Activated T-cell treated with anti-CD3 and anti-CD28 coated beads, Interleukin-2, amount 50 U/mL, for 4 hours (primary cell): ENCODE measurements at regions not wholly inside any gene's neighbourhood (a gene's known extent, or its start where the extent isn't known, plus 50 kb on each side); places are given as distances from the start of the nearest gene placed in this dataset.

Experiments used
- ATAC-seq, 2 donors: fragments of 200-7000 bp; cut with Tn5 transposase; one replicate each; pipeline ENCODE4 v1.10.0; 2021
- DNase-seq: peaks from one replicate; pipeline ENCODE4 v3.0.0-alpha.2; 2020
- H3K27me3 Mint-ChIP-seq: one replicate; pipeline ENCODE4 v1.8.0; 2021; ENCODE audit warnings: low read depth, mixed read lengths
- H3K36me3 Mint-ChIP-seq: one replicate; pipeline ENCODE4 v1.8.0; 2022; ENCODE audit warnings: mixed read lengths; ENCODE audit not compliant: insufficient read depth
- H3K4me1 Mint-ChIP-seq: one replicate; pipeline ENCODE4 v1.8.0; 2021; ENCODE audit warnings: low read depth, mixed read lengths
- H3K4me3 Mint-ChIP-seq: one replicate; pipeline ENCODE4 v1.8.0; 2021; ENCODE audit warnings: mild to moderate bottlenecking, moderate library complexity, mixed read lengths
- H3K9me3 Mint-ChIP-seq: one replicate; pipeline ENCODE4 v1.8.0; 2021; ENCODE audit warnings: mixed read lengths

GRCh38 chr13:89748716-89749115 lies 1598.8 kb upstream of the MIR17HG start:
- Mint-ChIP-seq H3K9me3 (peaks cover 6% of the 10 kb centered on the region), H3K36me3 (no peaks in the 10 kb centered on the region), H3K27me3 (no peaks in the 10 kb centered on the region), H3K4me1 (no peaks in the 10 kb centered on the region), H3K4me3 (no peak overlapping the region)
- DNase-seq (no peak), ATAC-seq (no peak)

- H3K36me3 Mint-ChIP-seq = no peaks in the 10 kb centered on the region
- ATAC-seq = no peak
- H3K4me1 Mint-ChIP-seq = no peaks in the 10 kb centered on the region
These were observed 1597.6 kb upstream of the MIR17HG start for GRCh38 chr13:89749888-89750287.

GRCh38 chr13:89750371-89750770 lies 1597.1 kb upstream of the MIR17HG start:
- no peaks in the 10 kb centered on the region for H3K4me1 Mint-ChIP-seq
- no peaks in the 10 kb centered on the region for H3K36me3 Mint-ChIP-seq
- H3K4me3 Mint-ChIP-seq = no peak overlapping the region
- ATAC-seq (no peak), DNase-seq (no peak)
- peaks cover 4% of the 10 kb centered on the region for H3K9me3 Mint-ChIP-seq
- H3K27me3 Mint-ChIP-seq = no peaks in the 10 kb centered on the region

More at GRCh38 chr13:89749888-89750287, 1597.6 kb upstream of the MIR17HG start:
- DNase-seq = no peak
- no peak overlapping the region for H3K4me3 Mint-ChIP-seq
- H3K27me3 Mint-ChIP-seq = no peaks in the 10 kb centered on the region
- peaks cover 4% of the 10 kb centered on the region for H3K9me3 Mint-ChIP-seq

- Mint-ChIP-seq H3K4me1 (no peaks in the 10 kb centered on the region), H3K4me3 (no peak overlapping the region), H3K36me3 (no peaks in the 10 kb centered on the region), H3K9me3 (peaks cover 11% of the 10 kb centered on the region), H3K27me3 (no peaks in the 10 kb centered on the region)
- no peak for ATAC-seq
- no peak for DNase-seq
These were observed 1596.0 kb upstream of the MIR17HG start for GRCh38 chr13:89751432-89751930.

- H3K27me3 Mint-ChIP-seq = no peaks in the 10 kb centered on the region
- H3K4me3 Mint-ChIP-seq = no peak overlapping the region
- no peaks in the 10 kb centered on the region for H3K36me3 Mint-ChIP-seq
- H3K4me1 Mint-ChIP-seq = no peaks in the 10 kb centered on the region
- peaks cover 14% of the 10 kb centered on the region for H3K9me3 Mint-ChIP-seq
- ATAC-seq = no peak
- no peak for DNase-seq
These were observed 1595.1 kb upstream of the MIR17HG start for GRCh38 chr13:89752394-89752793.

DNA sequence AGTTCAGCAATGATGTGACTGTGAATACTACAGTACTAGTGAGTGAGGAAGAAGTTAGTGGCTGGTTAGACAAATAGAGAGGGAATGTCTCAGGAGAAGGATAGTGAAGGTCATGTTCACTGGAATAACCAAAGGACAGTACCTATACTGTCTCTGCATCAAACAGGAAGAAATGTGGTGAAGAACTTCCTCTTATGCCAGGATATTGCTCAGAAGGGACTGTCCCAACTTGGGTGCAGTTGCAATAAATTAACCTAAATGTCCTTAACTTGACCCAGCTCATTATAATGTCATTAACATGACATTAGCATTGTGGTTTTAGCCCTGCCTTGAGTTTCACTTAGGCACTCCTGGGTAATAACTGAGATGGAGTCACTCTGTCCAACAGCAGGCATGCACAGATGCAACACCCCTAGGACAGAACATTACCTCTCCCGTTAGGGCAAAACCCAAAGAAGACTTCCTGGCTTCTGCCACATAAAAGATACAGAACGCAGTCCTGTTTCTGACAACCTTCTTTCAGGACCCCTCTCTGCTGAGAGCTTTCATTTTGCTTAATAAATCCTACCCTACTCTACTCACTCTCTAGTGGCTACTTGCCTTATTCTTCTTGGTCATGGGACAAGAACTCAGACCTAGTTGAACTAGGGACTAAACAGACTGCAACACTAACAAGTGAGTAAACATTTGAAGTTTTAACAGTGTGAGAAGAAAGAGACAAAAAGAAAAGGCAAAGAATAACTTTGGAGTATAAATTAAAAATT lies 1591.6 kb upstream of the MIR17HG start:
- Mint-ChIP-seq H3K4me1 (no peaks in the 10 kb centered on the region), H3K9me3 (peaks cover 15% of the 10 kb centered on the region), H3K36me3 (no peaks in the 10 kb centered on the region), H3K27me3 (no peaks in the 10 kb centered on the region), H3K4me3 (no peak overlapping the region)
- DNase-seq (no peak), ATAC-seq (no peak)

DNA sequence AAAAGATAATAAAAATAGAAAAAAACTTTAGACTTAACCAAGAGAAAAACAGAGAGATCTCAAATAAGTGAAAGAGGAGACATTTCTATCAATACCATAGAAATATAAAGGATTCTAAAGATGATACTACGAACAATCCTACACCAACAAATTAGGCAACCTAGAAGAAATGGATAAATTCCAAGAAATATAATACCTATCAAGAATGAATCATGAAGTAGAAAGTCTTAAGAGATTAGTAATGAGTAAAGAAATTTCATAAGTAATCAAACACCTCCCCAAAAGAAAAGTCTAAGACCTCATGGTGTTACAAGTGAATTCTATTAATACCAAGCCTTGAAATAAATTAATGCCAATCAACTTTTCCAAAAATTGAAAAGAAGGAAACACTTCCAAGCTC lies 1584.5 kb upstream of the MIR17HG start:
- no peak overlapping the region for H3K4me3 Mint-ChIP-seq

GRCh38 chr13:89783221-89783755 lies 1564.2 kb upstream of the MIR17HG start:
- no peak for DNase-seq
- no peak for ATAC-seq
- H3K9me3 Mint-ChIP-seq = peaks cover 6% of the 10 kb centered on the region
- no peaks in the 10 kb centered on the region for H3K36me3 Mint-ChIP-seq
- no peak overlapping the region for H3K4me3 Mint-ChIP-seq
- no peaks in the 10 kb centered on the region for H3K4me1 Mint-ChIP-seq
- H3K27me3 Mint-ChIP-seq = no peaks in the 10 kb centered on the region

More for the DNA sequence above, 1584.5 kb upstream of the MIR17HG start:
- ATAC-seq (no peak), DNase-seq (no peak)
- H3K4me1 Mint-ChIP-seq = no peaks in the 10 kb centered on the region
- H3K36me3 Mint-ChIP-seq = no peaks in the 10 kb centered on the region
- peaks cover 4% of the 10 kb centered on the region for H3K9me3 Mint-ChIP-seq
- no peaks in the 10 kb centered on the region for H3K27me3 Mint-ChIP-seq

DNA sequence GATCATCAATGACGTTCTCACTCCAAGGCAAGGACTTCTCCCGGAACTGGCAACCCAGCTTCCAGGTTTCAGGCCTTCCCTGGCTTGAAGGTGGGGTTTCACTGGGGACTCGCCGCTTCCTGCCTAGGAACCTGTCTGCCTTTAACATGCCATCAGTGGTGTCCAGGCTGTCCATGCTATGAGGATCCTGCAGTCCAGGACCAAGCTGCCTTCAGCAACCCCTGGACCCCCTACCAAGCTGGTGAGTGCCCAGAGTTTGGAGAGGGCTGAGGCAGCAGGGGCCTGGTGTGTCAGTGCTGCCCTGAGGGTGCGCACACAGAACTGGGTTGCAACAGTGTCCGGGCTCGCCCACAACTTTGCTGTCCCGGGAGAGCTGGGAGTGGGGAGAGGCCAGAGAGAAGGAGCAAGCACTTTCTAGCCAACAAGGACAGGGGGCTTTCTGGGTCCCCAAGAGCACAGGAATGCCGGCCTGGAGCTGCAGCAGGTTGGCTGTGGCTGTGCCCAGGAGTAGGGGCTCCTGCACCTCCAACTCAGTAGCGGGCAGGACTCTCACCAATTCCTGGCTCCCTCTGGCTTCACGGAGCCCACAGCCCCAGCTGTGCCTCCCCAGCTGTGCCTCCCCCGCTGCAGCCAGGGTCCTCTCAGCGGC lies 1563.2 kb upstream of the MIR17HG start:
- Mint-ChIP-seq H3K9me3 (peaks cover 6% of the 10 kb centered on the region), H3K27me3 (no peaks in the 10 kb centered on the region), H3K4me1 (no peaks in the 10 kb centered on the region), H3K36me3 (no peaks in the 10 kb centered on the region), H3K4me3 (no peak overlapping the region)
- no peak for ATAC-seq
- no peak for DNase-seq

DNA sequence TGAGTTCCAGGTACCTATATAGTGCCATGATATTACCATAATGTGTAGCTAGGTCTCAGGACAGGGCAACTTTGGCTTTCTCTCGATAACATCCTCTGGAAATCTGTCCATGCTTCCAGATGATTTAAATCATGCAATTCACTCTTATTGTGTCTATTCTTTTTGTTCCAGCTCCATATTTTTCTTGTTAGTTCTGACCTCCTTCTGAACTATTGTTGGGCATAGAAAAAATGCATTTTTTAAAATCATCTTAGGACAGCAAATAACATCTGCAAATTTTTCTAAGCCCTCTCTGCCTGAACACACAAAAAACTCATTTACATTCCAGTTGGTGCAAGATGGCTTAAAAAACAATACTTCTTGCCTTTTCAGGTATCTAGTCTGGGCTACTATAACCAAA lies 1561.0 kb upstream of the MIR17HG start:
- Mint-ChIP-seq H3K27me3 (no peaks in the 10 kb centered on the region), H3K36me3 (no peaks in the 10 kb centered on the region), H3K4me1 (no peaks in the 10 kb centered on the region), H3K4me3 (no peak overlapping the region), H3K9me3 (peaks cover 6% of the 10 kb centered on the region)
- ATAC-seq = no peak
- DNase-seq = no peak

DNA sequence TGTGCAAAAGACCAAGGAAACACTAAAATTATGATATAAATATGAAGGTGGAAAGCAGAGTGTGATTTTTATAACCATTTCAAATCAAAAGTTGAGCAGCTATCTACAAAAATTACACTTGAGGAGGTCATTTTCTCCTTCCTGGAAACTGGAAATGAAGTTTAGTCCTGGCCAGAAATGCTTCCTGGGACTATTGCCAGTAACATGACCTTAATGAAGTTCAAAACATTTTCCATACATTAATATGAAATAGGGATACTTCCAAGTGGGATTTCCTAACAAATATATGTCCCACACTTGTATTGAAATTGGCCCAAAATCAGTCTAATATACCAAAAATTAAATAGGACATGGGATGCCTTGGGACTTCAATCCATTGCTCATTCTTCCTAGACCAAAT lies 1556.8 kb upstream of the MIR17HG start:
- Mint-ChIP-seq H3K4me1 (no peaks in the 10 kb centered on the region), H3K27me3 (no peaks in the 10 kb centered on the region), H3K4me3 (no peak overlapping the region), H3K36me3 (no peaks in the 10 kb centered on the region), H3K9me3 (peaks cover 16% of the 10 kb centered on the region)
- no peak for DNase-seq
- no peak for ATAC-seq

DNA sequence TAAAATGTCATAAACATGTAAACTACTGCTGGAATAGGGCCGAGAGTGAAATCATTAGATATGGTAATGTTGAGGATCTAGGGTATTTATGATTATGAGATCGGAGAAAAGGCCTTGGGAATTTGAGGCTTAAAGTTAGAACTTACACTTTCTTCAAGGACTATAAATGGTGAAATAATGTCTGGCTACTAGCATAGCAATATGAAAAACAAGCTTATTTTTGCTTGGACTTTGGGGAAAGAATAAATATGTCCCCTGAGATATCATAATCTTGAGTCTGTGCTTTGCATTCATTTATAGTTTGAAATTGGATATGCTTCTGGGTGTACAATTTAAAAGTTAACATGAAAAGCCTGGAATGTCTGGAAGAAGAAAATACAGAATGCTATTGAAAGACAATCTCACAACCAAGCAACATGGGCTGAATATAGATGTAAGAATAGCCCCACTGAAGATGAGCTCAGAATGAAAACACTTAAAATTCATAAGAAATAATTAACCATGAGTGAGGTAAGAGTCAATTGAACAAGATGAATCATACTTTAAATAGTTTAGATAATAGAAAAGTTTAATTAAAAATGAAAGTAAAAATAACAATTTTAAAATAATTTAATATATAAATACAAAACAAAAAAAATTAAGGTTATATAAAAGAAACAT lies 1555.4 kb upstream of the MIR17HG start:
- ATAC-seq = no peak
- H3K4me1 Mint-ChIP-seq = no peaks in the 10 kb centered on the region
- H3K4me3 Mint-ChIP-seq = no peak overlapping the region
- H3K9me3 Mint-ChIP-seq = peaks cover 23% of the 10 kb centered on the region
- DNase-seq = no peak
- H3K27me3 Mint-ChIP-seq = no peaks in the 10 kb centered on the region
- H3K36me3 Mint-ChIP-seq = no peaks in the 10 kb centered on the region

GRCh38 chr13:89796196-89796595 lies 1551.3 kb upstream of the MIR17HG start:
- peaks cover 34% of the 10 kb centered on the region for H3K9me3 Mint-ChIP-seq
- no peaks in the 10 kb centered on the region for H3K27me3 Mint-ChIP-seq
- H3K4me3 Mint-ChIP-seq = no peak overlapping the region
- ATAC-seq (no peak), DNase-seq (no peak)
- H3K36me3 Mint-ChIP-seq = no peaks in the 10 kb centered on the region
- H3K4me1 Mint-ChIP-seq = no peaks in the 10 kb centered on the region

DNA sequence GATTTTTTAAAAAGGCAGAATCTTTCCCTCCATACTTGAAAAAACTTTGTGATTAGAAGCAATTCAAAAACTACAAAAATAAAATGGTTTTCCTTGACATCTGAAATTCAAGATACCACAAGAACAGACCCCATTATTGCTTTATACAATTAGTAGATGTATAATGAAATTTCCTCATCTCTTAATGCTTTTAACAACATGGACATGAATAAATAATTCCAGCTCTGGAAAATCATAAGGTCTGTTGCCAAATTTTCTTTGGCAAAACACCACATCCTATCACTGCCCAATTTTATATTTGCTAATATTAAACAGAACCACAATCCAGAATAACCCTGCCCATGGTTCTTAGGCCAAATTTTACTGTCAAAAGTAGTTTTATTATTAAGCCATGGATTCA lies 1543.6 kb upstream of the MIR17HG start:
- DNase-seq (no peak), ATAC-seq (no peak)
- Mint-ChIP-seq H3K9me3 (peaks cover 17% of the 10 kb centered on the region), H3K4me1 (no peaks in the 10 kb centered on the region), H3K27me3 (no peaks in the 10 kb centered on the region), H3K36me3 (no peaks in the 10 kb centered on the region), H3K4me3 (no peak overlapping the region)
